PFSK-1 (cell line): ENCODE measurements at regions not wholly inside any gene's neighbourhood (a gene's known extent, or its start where the extent isn't known, plus 50 kb on each side); places are given as distances from the start of the nearest gene placed in this dataset.

Source experiments
- FOXP2 ChIP-seq: optimal IDR thresholded peaks from 2 replicates; pipeline ENCODE3; 2011; ENCODE audit warnings: borderline replicate concordance, control low read depth, inconsistent platforms; ENCODE audit not compliant: insufficient read depth; ENCODE audit errors: extremely low read length, extremely low read depth
- POLR2AphosphoS5 ChIP-seq: IDR thresholded peaks from 2 replicates; pipeline ENCODE4 v1.6.1; 2012; ENCODE audit warnings: low read depth, mild to moderate bottlenecking, control low read depth, low read length, moderate library complexity
- SIN3A ChIP-seq: IDR thresholded peaks from 2 replicates; pipeline ENCODE4 v1.6.1; 2012; ENCODE audit warnings: mild to moderate bottlenecking, low read length, moderate library complexity, borderline replicate concordance; ENCODE audit not compliant: insufficient read depth
- TAF1 ChIP-seq: IDR thresholded peaks from 2 replicates; pipeline ENCODE4 v1.6.1; 2012; ENCODE audit warnings: low read length, control low read depth, borderline replicate concordance; ENCODE audit not compliant: insufficient read depth
- TF ChIP-seq, protein P1 (sequence below), 2 experiments: IDR thresholded peaks; 2 replicates each; pipeline versions ENCODE4 v1.6.1 to v1.8.0; 2011 to 2012; ENCODE audit warnings: low read depth in 2 of 2, low read length in 2 of 2, control low read depth in 1 of 2, inconsistent platforms in 1 of 2, mild to moderate bottlenecking in 1 of 2, moderate library complexity in 1 of 2; ENCODE audit not compliant: insufficient read depth in 1 of 2

GRCh38 chr14:98694541-98694940 lies 577.5 kb downstream of the BCL11B start:
- TF ChIP-seq POLR2AphosphoS5: no peak
- no peak for TF ChIP-seq SIN3A
- no peak for TF ChIP-seq FOXP2

- no peak for TF ChIP-seq FOXP2
- TF ChIP-seq TAF1: no peak
- TF ChIP-seq POLR2AphosphoS5: no peak
- TF ChIP-seq, protein P1, sequence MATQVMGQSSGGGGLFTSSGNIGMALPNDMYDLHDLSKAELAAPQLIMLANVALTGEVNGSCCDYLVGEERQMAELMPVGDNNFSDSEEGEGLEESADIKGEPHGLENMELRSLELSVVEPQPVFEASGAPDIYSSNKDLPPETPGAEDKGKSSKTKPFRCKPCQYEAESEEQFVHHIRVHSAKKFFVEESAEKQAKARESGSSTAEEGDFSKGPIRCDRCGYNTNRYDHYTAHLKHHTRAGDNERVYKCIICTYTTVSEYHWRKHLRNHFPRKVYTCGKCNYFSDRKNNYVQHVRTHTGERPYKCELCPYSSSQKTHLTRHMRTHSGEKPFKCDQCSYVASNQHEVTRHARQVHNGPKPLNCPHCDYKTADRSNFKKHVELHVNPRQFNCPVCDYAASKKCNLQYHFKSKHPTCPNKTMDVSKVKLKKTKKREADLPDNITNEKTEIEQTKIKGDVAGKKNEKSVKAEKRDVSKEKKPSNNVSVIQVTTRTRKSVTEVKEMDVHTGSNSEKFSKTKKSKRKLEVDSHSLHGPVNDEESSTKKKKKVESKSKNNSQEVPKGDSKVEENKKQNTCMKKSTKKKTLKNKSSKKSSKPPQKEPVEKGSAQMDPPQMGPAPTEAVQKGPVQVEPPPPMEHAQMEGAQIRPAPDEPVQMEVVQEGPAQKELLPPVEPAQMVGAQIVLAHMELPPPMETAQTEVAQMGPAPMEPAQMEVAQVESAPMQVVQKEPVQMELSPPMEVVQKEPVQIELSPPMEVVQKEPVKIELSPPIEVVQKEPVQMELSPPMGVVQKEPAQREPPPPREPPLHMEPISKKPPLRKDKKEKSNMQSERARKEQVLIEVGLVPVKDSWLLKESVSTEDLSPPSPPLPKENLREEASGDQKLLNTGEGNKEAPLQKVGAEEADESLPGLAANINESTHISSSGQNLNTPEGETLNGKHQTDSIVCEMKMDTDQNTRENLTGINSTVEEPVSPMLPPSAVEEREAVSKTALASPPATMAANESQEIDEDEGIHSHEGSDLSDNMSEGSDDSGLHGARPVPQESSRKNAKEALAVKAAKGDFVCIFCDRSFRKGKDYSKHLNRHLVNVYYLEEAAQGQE (IDR thresholded peaks at IDR 0.05; ENCODE audit: insufficient read depth in 1 of 2, low read depth in 2 of 2, low read length in 2 of 2): no peak
- no peak for TF ChIP-seq SIN3A
These were observed 576.2 kb downstream of the BCL11B start for GRCh38 chr14:98695809-98696208.

DNA sequence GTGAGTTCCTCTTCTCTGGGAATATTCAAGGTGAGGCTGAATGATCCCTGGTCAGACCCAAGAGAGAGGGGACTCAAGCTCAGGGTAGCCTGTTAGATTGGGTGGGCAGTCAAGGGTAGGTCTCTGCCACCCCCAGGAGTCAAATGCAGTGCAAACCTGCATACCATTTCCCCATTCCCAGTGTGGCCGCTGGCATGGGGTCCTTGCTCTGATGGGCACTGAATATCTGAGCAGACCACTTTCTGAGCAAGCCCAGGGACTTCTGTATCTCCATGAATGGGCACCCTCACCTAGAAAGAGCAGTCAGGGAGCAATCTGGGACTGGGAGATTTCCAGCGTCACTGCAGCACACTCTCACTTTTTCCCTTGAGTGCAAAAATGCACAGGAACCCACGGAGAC lies 573.7 kb downstream of the BCL11B start:
- TF ChIP-seq FOXP2: no peak
- TF ChIP-seq, protein P1 (IDR thresholded peaks at IDR 0.05; ENCODE audit: insufficient read depth in 1 of 2, low read depth in 2 of 2, low read length in 2 of 2): no peak

- TF ChIP-seq, protein P1 (IDR thresholded peaks at IDR 0.05; ENCODE audit: insufficient read depth in 1 of 2, low read depth in 2 of 2, low read length in 2 of 2): no peak
- no peak for TF ChIP-seq TAF1
- TF ChIP-seq SIN3A: no peak
- TF ChIP-seq POLR2AphosphoS5: no peak
- no peak for TF ChIP-seq FOXP2
These were observed 571.2 kb downstream of the BCL11B start for GRCh38 chr14:98700748-98701147.

- TF ChIP-seq SIN3A: no peak
- TF ChIP-seq, protein P1 (IDR thresholded peaks at IDR 0.05; ENCODE audit: insufficient read depth in 1 of 2, low read depth in 2 of 2, low read length in 2 of 2): no peak
- TF ChIP-seq TAF1: no peak
- no peak for TF ChIP-seq POLR2AphosphoS5
- TF ChIP-seq FOXP2: no peak
These were observed 570.6 kb downstream of the BCL11B start for GRCh38 chr14:98701377-98701776.
